Activated B cell treated with CpG ODN at 0.5 μM for 24 hours (primary cell): ENCODE measurements at regions not wholly inside any gene's neighbourhood (a gene's known extent, or its start where the extent isn't known, plus 50 kb on each side); places are given as distances from the start of the nearest gene placed in this dataset.

Experiments used
- ATAC-seq: fragments of 200-7000 bp; cut with Tn5 transposase; one replicate; pipeline ENCODE4 v1.10.0; 2021; ENCODE audit warnings: low read depth, mild to moderate bottlenecking, moderate library complexity
- CTCF ChIA-PET: fragments of 350-600 bp; sonication (Branson Sonifier 250); formaldehyde crosslinking; loops from one replicate; lab custom pipeline; 2021; ENCODE audit warnings: antibody characterized with exemption; lab: Charles Lee
- POLR2A ChIA-PET: fragments of 350-600 bp; sonication (Branson Sonifier 250); formaldehyde crosslinking; loops from one replicate; lab custom pipeline; 2021; ENCODE audit warnings: antibody characterized with exemption; lab: Charles Lee
- DNase-seq: peaks from one replicate; pipeline ENCODE4 v3.0.0; 2022
- H3K27ac Mint-ChIP-seq: one replicate; pipeline ENCODE4 v1.8.0; 2020; ENCODE audit warnings: mixed read lengths
- H3K27me3 Mint-ChIP-seq: one replicate; pipeline ENCODE4 v1.8.0; 2021; ENCODE audit warnings: mixed read lengths
- H3K36me3 Mint-ChIP-seq: one replicate; pipeline ENCODE4 v1.8.0; 2021; ENCODE audit warnings: low read depth, mixed read lengths
- H3K4me1 Mint-ChIP-seq: one replicate; pipeline ENCODE4 v1.8.0; 2021; ENCODE audit warnings: mixed read lengths
- H3K4me3 Mint-ChIP-seq: one replicate; pipeline ENCODE4 v1.8.0; 2020; ENCODE audit warnings: mild to moderate bottlenecking, mixed read lengths
- H3K9me3 Mint-ChIP-seq: one replicate; pipeline ENCODE4 v1.8.0; 2020; ENCODE audit warnings: mixed read lengths
- intact Hi-C: fragments of 100-400 bp; cut with micrococcal nuclease; formaldehyde crosslinking; loops from one replicate; pipeline ENCODE4 v1.15.1; 2024
- TF ChIP-seq, protein P1 (sequence below): fragments of 200-600 bp; IDR thresholded peaks from one replicate; pipeline ENCODE4 v1.8.0; 2022; ENCODE audit warnings: antibody characterized with exemption, mild to moderate bottlenecking

- no peak overlapping the region for H3K27ac Mint-ChIP-seq
- ATAC-seq (no peak), DNase-seq (no peak)
- no peaks in the 10 kb centered on the region for H3K9me3 Mint-ChIP-seq
- H3K36me3 Mint-ChIP-seq = no peaks in the 10 kb centered on the region
- POLR2A ChIA-PET = no interaction called here
- TF ChIP-seq, protein P1, sequence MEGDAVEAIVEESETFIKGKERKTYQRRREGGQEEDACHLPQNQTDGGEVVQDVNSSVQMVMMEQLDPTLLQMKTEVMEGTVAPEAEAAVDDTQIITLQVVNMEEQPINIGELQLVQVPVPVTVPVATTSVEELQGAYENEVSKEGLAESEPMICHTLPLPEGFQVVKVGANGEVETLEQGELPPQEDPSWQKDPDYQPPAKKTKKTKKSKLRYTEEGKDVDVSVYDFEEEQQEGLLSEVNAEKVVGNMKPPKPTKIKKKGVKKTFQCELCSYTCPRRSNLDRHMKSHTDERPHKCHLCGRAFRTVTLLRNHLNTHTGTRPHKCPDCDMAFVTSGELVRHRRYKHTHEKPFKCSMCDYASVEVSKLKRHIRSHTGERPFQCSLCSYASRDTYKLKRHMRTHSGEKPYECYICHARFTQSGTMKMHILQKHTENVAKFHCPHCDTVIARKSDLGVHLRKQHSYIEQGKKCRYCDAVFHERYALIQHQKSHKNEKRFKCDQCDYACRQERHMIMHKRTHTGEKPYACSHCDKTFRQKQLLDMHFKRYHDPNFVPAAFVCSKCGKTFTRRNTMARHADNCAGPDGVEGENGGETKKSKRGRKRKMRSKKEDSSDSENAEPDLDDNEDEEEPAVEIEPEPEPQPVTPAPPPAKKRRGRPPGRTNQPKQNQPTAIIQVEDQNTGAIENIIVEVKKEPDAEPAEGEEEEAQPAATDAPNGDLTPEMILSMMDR = no peak
- CTCF ChIA-PET = no interaction called here
- intact Hi-C loops = no loop called here
- no peaks in the 10 kb centered on the region for H3K27me3 Mint-ChIP-seq
- H3K4me3 Mint-ChIP-seq = no peak overlapping the region
- no peaks in the 10 kb centered on the region for H3K4me1 Mint-ChIP-seq
Measured at GRCh38 chr4:18572481-18572880, 550.9 kb upstream of the LCORL start.

GRCh38 chr4:18571301-18571761 lies 549.8 kb upstream of the LCORL start:
- Mint-ChIP-seq H3K9me3 (no peaks in the 10 kb centered on the region), H3K36me3 (no peaks in the 10 kb centered on the region), H3K4me1 (no peaks in the 10 kb centered on the region), H3K27me3 (no peaks in the 10 kb centered on the region), H3K4me3 (no peak overlapping the region), H3K27ac (no peak overlapping the region)
- intact Hi-C loops = no loop called here
- DNase-seq = no peak
- no peak for ATAC-seq
- ChIA-PET CTCF (no interaction called here), POLR2A (no interaction called here)
- TF ChIP-seq, protein P1 = no peak

- CTCF ChIA-PET = no interaction called here
- POLR2A ChIA-PET = no interaction called here
Measured at GRCh38 chr4:18570370-18570769, 548.8 kb upstream of the LCORL start.

GRCh38 chr4:18568600-18568999 lies 547.0 kb upstream of the LCORL start:
- POLR2A ChIA-PET = no interaction called here
- no peak for ATAC-seq

More at GRCh38 chr4:18570370-18570769, 548.8 kb upstream of the LCORL start:
- intact Hi-C loops = no loop called here
- H3K27me3 Mint-ChIP-seq = no peaks in the 10 kb centered on the region
- H3K9me3 Mint-ChIP-seq = no peaks in the 10 kb centered on the region
- H3K36me3 Mint-ChIP-seq = no peaks in the 10 kb centered on the region
- ATAC-seq (no peak), DNase-seq (no peak)
- no peaks in the 10 kb centered on the region for H3K4me1 Mint-ChIP-seq
- H3K27ac Mint-ChIP-seq = no peak overlapping the region
- TF ChIP-seq, protein P1 = no peak
- no peak overlapping the region for H3K4me3 Mint-ChIP-seq

GRCh38 chr4:18566970-18567799 lies 545.6 kb upstream of the LCORL start:
- Mint-ChIP-seq H3K9me3 (no peaks in the 10 kb centered on the region), H3K36me3 (no peaks in the 10 kb centered on the region), H3K4me3 (no peak overlapping the region), H3K27me3 (no peaks in the 10 kb centered on the region), H3K4me1 (no peaks in the 10 kb centered on the region), H3K27ac (no peak overlapping the region)
- no peak for ATAC-seq
- DNase-seq = no peak
- TF ChIP-seq, protein P1 = no peak
- POLR2A ChIA-PET = no interaction called here
- intact Hi-C loops = no loop called here
- CTCF ChIA-PET = no interaction called here

More at GRCh38 chr4:18568600-18568999, 547.0 kb upstream of the LCORL start:
- TF ChIP-seq, protein P1 = no peak
- H3K27ac Mint-ChIP-seq = no peak overlapping the region
- H3K36me3 Mint-ChIP-seq = no peaks in the 10 kb centered on the region
- no peaks in the 10 kb centered on the region for H3K9me3 Mint-ChIP-seq
- no peaks in the 10 kb centered on the region for H3K27me3 Mint-ChIP-seq
- CTCF ChIA-PET = interaction anchor here (0.6 kb wide), 1 partner anchor 752 kb away, joined by 3 read pairs; no protein-coding TSS in a partner anchor
- H3K4me1 Mint-ChIP-seq = no peaks in the 10 kb centered on the region
- no peak for DNase-seq
- intact Hi-C loops = no loop called here
- no peak overlapping the region for H3K4me3 Mint-ChIP-seq
